GM06990 (cell line): ENCODE measurements at regions not wholly inside any gene's neighbourhood (a gene's known extent, or its start where the extent isn't known, plus 50 kb on each side); places are given as distances from the start of the nearest gene placed in this dataset.
"Not testable (repeated sequence)": the region's sequence is repeated elsewhere in the genome, so short reads cannot be mapped to it uniquely, and the experiment has no call there.

Experiments used
- DNase-seq: peaks from one replicate; pipeline ENCODE4 v3.0.0-alpha.2; 2011; ENCODE audit not compliant: insufficient read length; ENCODE audit errors: extremely low read depth
- H3K27me3 ChIP-seq: replicated peaks from 2 replicates; pipeline ENCODE4 v1.6.0; 2011; ENCODE audit warnings: low read length; ENCODE audit not compliant: control insufficient read depth, insufficient read depth
- H3K36me3 ChIP-seq: 2 replicates; pipeline ENCODE4 v1.5.1; 2011; ENCODE audit warnings: low read length; ENCODE audit not compliant: control insufficient read depth, insufficient read depth
- H3K4me3 ChIP-seq: replicated peaks from 2 replicates; pipeline ENCODE4 v1.5.1; 2011; ENCODE audit warnings: low read depth, mild to moderate bottlenecking, control low read depth, low read length
- CTCF ChIP-seq: IDR thresholded peaks from 2 replicates; pipeline ENCODE4 v1.5.1; 2011; ENCODE audit warnings: low read length, control low read depth, mild to moderate bottlenecking, inconsistent platforms; ENCODE audit not compliant: insufficient read depth, poor library complexity, severe bottlenecking

- no peak for DNase-seq
- H3K36me3 ChIP-seq: no peaks in the 10 kb centered on the region
- no peaks in the 10 kb centered on the region for H3K27me3 ChIP-seq
- no peak overlapping the region for H3K4me3 ChIP-seq
- TF ChIP-seq CTCF: no peak
Observed at GRCh38 chrX:66760651-66761050, 121.8 kb upstream of the EDA2R start.

- DNase-seq: no peak
- no peak for TF ChIP-seq CTCF
- Histone ChIP-seq H3K27me3 (no peaks in the 10 kb centered on the region), H3K4me3 (no peak overlapping the region), H3K36me3 (no peaks in the 10 kb centered on the region)
Observed at GRCh38 chrX:66756717-66757116, 117.8 kb upstream of the EDA2R start.

- no peaks in the 10 kb centered on the region for H3K36me3 ChIP-seq
- no peak for TF ChIP-seq CTCF
- H3K27me3 ChIP-seq: no peaks in the 10 kb centered on the region
- no peak overlapping the region for H3K4me3 ChIP-seq
- no peak for DNase-seq
Observed at GRCh38 chrX:66751136-66751782, 112.4 kb upstream of the EDA2R start.

GRCh38 chrX:66744519-66744918 lies 105.6 kb upstream of the EDA2R start:
- H3K4me3 ChIP-seq, H3K36me3 ChIP-seq, H3K27me3 ChIP-seq, DNase-seq: not testable (repeated sequence)

GRCh38 chrX:66731398-66731797 lies 92.5 kb upstream of the EDA2R start:
- peak; percentile 32 for TF ChIP-seq CTCF
- H3K36me3 ChIP-seq: no peaks in the 10 kb centered on the region
- H3K27me3 ChIP-seq: no peaks in the 10 kb centered on the region
- no peak overlapping the region for H3K4me3 ChIP-seq
- no peak for DNase-seq

GRCh38 chrX:66728818-66729271 lies 90.0 kb upstream of the EDA2R start:
- peak; percentile 52 for TF ChIP-seq CTCF
- DNase-seq: peak; percentile 16
- Histone ChIP-seq H3K4me3 (peak overlapping the region; percentile 41; the same call in 1 of the 2 replicates), H3K36me3 (no peaks in the 10 kb centered on the region), H3K27me3 (no peaks in the 10 kb centered on the region)
